SK-N-SH treated with all-trans-retinoic acid at 6 μM for 48 hours (cell line): ENCODE measurements at regions not wholly inside any gene's neighbourhood (a gene's known extent, or its start where the extent isn't known, plus 50 kb on each side); places are given as distances from the start of the nearest gene placed in this dataset.

ENCODE experiments used
- ATAC-seq: fragments of 200-7000 bp; cut with Tn5 transposase; 3 replicates; pipeline ENCODE4 v1.9.1; 2020; ENCODE audit warnings: mild to moderate bottlenecking, moderate library complexity
- ARNTL ChIP-seq: fragments of 450-650 bp; formaldehyde crosslinking; IDR thresholded peaks from 2 replicates; pipeline ENCODE4 v1.5.0; 2020; ENCODE audit warnings: low read depth, mild to moderate bottlenecking, moderate library complexity, borderline replicate concordance
- BACH2 ChIP-seq: fragments of 250-450 bp; sonication (Bioruptor Pico); IDR thresholded peaks from 2 replicates; pipeline ENCODE4 v1.9.0; 2021; ENCODE audit warnings: mild to moderate bottlenecking, borderline replicate concordance
- ESRRG ChIP-seq: fragments of 250-450 bp; sonication (Bioruptor Pico); IDR thresholded peaks from 2 replicates; pipeline ENCODE4 v1.6.1; 2021; ENCODE audit warnings: mild to moderate bottlenecking
- GLIS3 ChIP-seq: fragments of 250-450 bp; sonication (Bioruptor Pico); IDR thresholded peaks from 2 replicates; pipeline ENCODE4 v1.5.0; 2020; ENCODE audit warnings: mild to moderate bottlenecking, moderate library complexity
- ISL1 ChIP-seq: fragments of 250-450 bp; sonication (Bioruptor Pico); IDR thresholded peaks from 2 replicates; pipeline ENCODE4 v2.1.2; 2022; ENCODE audit warnings: mild to moderate bottlenecking, moderate library complexity
- OSR1 ChIP-seq: fragments of 250-450 bp; sonication (Bioruptor Pico); IDR thresholded peaks from 2 replicates; pipeline ENCODE4 v1.8.0; 2022; ENCODE audit warnings: moderate library complexity, mild to moderate bottlenecking, inconsistent platforms
- PPARA ChIP-seq: fragments of 250-450 bp; sonication (Bioruptor Pico); IDR thresholded peaks from 2 replicates; pipeline ENCODE4 v1.5.0; 2020; ENCODE audit warnings: mild to moderate bottlenecking, borderline replicate concordance
- RARB ChIP-seq: fragments of 250-450 bp; sonication (Bioruptor Pico); IDR thresholded peaks from 2 replicates; pipeline ENCODE4 v1.8.0; 2021; ENCODE audit warnings: mild to moderate bottlenecking, moderate library complexity
- SNAI2 ChIP-seq: fragments of 250-450 bp; sonication (Bioruptor Pico); IDR thresholded peaks from 2 replicates; pipeline ENCODE4 v1.5.0; 2020; ENCODE audit warnings: mild to moderate bottlenecking, moderate library complexity
- TCF4 ChIP-seq: fragments of 250-450 bp; sonication (Bioruptor Pico); IDR thresholded peaks from 2 replicates; pipeline ENCODE4 v1.8.0; 2021; ENCODE audit warnings: mild to moderate bottlenecking, moderate library complexity, borderline replicate concordance
- TOX ChIP-seq: fragments of 250-450 bp; sonication (Bioruptor Pico); IDR thresholded peaks from 2 replicates; pipeline ENCODE4 v1.8.0; 2021; ENCODE audit warnings: mild to moderate bottlenecking, moderate library complexity, borderline replicate concordance
- ZC3H10 ChIP-seq: fragments of 250-450 bp; sonication (Bioruptor Pico); IDR thresholded peaks from 2 replicates; pipeline ENCODE4 v1.5.1; 2021; ENCODE audit warnings: mild to moderate bottlenecking, moderate library complexity
- ZFP3 ChIP-seq: fragments of 250-450 bp; sonication (Bioruptor Pico); IDR thresholded peaks from 2 replicates; pipeline ENCODE4 v1.5.0; 2020; ENCODE audit warnings: mild to moderate bottlenecking, moderate library complexity
- ZFP30 ChIP-seq: fragments of 450-650 bp; formaldehyde crosslinking; IDR thresholded peaks from 2 replicates; pipeline ENCODE4 v1.5.0; 2022; ENCODE audit warnings: mild to moderate bottlenecking, moderate library complexity
- ZNF565 ChIP-seq: fragments of 450-650 bp; formaldehyde crosslinking; conservative IDR thresholded peaks from 2 replicates; pipeline ENCODE4 v1.5.0; 2020; ENCODE audit warnings: low read depth, mild to moderate bottlenecking, moderate library complexity
- ZNF8 ChIP-seq: fragments of 450-650 bp; formaldehyde crosslinking; IDR thresholded peaks from 2 replicates; pipeline ENCODE4 v1.5.0; 2020; ENCODE audit warnings: mild to moderate bottlenecking, moderate library complexity
- TF ChIP-seq, protein P1 (sequence below): fragments of 250-450 bp; sonication (Bioruptor Pico); IDR thresholded peaks from 2 replicates; pipeline ENCODE4 v1.5.0; 2020; ENCODE audit warnings: mild to moderate bottlenecking, moderate library complexity
- TF ChIP-seq, protein P2 (sequence below): fragments of 250-450 bp; sonication (Bioruptor Pico); IDR thresholded peaks from 2 replicates; pipeline ENCODE4 v1.5.1; 2021; ENCODE audit warnings: mild to moderate bottlenecking, moderate library complexity
- TF ChIP-seq, protein P3 (sequence below): fragments of 250-450 bp; sonication (Bioruptor Pico); IDR thresholded peaks from 2 replicates; pipeline ENCODE4 v1.5.1; 2020; ENCODE audit warnings: low read depth, mild to moderate bottlenecking, moderate library complexity
- TF ChIP-seq, protein P4 (sequence below): fragments of 250-450 bp; sonication (Bioruptor Pico); IDR thresholded peaks from 2 replicates; pipeline ENCODE4 v1.8.0; 2020; ENCODE audit warnings: mild to moderate bottlenecking, moderate library complexity, borderline replicate concordance
- TF ChIP-seq, protein P5 (sequence below): fragments of 250-450 bp; sonication (Bioruptor Pico); IDR thresholded peaks from 2 replicates; pipeline ENCODE4 v1.8.0; 2021; ENCODE audit warnings: low read depth, mild to moderate bottlenecking, moderate library complexity, borderline replicate concordance

DNA sequence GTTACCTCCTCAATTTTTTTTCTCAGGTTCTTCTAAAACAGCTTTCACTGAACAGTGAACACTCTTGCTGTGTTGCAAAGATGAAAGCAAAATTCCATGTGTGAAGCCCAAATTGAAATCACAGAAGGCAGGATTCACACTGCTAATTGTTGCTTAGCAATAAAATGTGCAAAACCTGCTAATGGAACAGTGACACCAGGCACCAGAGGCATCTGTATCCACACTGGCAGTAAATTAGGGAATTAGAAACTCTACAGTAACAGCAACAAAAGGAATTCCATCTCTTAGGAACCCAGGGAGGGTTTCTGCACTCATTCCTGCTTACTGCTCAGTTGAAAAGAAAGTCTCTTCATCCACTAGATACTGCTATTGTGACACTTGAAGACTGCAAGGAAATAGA lies 202.3 kb downstream of the GXYLT1 start:
- TF ChIP-seq ISL1 (CRISPR knock-in tag) (no peak), ARNTL (CRISPR knock-in tag) (no peak), SNAI2 (CRISPR knock-in tag) (no peak), ZNF8 (CRISPR knock-in tag) (no peak), ZNF565 (CRISPR knock-in tag) (no peak), ZC3H10 (CRISPR knock-in tag) (no peak), ESRRG (CRISPR knock-in tag) (no peak), PPARA (CRISPR knock-in tag) (no peak), ZFP3 (CRISPR knock-in tag) (no peak), GLIS3 (CRISPR knock-in tag) (no peak)
- TF ChIP-seq, protein P1, sequence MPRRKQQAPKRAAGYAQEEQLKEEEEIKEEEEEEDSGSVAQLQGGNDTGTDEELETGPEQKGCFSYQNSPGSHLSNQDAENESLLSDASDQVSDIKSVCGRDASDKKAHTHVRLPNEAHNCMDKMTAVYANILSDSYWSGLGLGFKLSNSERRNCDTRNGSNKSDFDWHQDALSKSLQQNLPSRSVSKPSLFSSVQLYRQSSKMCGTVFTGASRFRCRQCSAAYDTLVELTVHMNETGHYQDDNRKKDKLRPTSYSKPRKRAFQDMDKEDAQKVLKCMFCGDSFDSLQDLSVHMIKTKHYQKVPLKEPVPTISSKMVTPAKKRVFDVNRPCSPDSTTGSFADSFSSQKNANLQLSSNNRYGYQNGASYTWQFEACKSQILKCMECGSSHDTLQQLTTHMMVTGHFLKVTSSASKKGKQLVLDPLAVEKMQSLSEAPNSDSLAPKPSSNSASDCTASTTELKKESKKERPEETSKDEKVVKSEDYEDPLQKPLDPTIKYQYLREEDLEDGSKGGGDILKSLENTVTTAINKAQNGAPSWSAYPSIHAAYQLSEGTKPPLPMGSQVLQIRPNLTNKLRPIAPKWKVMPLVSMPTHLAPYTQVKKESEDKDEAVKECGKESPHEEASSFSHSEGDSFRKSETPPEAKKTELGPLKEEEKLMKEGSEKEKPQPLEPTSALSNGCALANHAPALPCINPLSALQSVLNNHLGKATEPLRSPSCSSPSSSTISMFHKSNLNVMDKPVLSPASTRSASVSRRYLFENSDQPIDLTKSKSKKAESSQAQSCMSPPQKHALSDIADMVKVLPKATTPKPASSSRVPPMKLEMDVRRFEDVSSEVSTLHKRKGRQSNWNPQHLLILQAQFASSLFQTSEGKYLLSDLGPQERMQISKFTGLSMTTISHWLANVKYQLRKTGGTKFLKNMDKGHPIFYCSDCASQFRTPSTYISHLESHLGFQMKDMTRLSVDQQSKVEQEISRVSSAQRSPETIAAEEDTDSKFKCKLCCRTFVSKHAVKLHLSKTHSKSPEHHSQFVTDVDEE (CRISPR knock-in tag) = no peak
- TF ChIP-seq, protein P2, sequence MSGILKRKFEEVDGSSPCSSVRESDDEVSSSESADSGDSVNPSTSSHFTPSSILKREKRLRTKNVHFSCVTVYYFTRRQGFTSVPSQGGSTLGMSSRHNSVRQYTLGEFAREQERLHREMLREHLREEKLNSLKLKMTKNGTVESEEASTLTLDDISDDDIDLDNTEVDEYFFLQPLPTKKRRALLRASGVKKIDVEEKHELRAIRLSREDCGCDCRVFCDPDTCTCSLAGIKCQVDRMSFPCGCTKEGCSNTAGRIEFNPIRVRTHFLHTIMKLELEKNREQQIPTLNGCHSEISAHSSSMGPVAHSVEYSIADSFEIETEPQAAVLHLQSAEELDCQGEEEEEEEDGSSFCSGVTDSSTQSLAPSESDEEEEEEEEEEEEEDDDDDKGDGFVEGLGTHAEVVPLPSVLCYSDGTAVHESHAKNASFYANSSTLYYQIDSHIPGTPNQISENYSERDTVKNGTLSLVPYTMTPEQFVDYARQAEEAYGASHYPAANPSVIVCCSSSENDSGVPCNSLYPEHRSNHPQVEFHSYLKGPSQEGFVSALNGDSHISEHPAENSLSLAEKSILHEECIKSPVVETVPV (CRISPR knock-in tag) = no peak
- TF ChIP-seq, protein P3, sequence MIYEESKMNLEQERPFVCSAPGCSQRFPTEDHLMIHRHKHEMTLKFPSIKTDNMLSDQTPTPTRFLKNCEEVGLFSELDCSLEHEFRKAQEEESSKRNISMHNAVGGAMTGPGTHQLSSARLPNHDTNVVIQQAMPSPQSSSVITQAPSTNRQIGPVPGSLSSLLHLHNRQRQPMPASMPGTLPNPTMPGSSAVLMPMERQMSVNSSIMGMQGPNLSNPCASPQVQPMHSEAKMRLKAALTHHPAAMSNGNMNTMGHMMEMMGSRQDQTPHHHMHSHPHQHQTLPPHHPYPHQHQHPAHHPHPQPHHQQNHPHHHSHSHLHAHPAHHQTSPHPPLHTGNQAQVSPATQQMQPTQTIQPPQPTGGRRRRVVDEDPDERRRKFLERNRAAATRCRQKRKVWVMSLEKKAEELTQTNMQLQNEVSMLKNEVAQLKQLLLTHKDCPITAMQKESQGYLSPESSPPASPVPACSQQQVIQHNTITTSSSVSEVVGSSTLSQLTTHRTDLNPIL (CRISPR knock-in tag) = no peak
- ATAC-seq = no peak

DNA sequence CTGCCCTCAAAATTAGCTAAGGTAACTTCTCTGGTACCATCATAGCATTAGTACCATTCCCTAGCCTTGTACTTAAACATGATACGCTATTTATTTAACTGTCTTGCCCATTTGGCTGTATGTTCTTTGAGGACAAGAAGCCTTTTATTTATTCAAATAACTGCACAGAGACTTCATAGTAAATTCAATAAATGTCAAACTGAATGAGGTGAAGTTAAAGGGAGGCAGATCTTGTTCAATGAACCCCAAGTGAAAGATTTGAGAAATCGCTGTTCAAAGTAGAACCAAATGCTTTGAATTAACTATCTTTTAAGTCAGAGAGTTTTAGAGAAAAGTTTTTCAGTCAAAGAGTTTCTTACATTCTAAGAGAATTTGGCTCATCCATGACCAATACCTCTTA lies 203.6 kb downstream of the GXYLT1 start:
- TF ChIP-seq BACH2 (CRISPR knock-in tag) (no peak), TCF4 (CRISPR knock-in tag) (no peak), ZNF8 (CRISPR knock-in tag) (no peak), ARNTL (CRISPR knock-in tag) (no peak), ESRRG (CRISPR knock-in tag) (no peak), OSR1 (CRISPR knock-in tag) (no peak), RARB (CRISPR knock-in tag) (no peak), ZC3H10 (CRISPR knock-in tag) (no peak), ZNF565 (CRISPR knock-in tag) (no peak), ISL1 (CRISPR knock-in tag) (no peak), ZFP3 (CRISPR knock-in tag) (no peak), TOX (CRISPR knock-in tag) (no peak), ZFP30 (CRISPR knock-in tag) (no peak), PPARA (CRISPR knock-in tag) (no peak)
- TF ChIP-seq, protein P1 (CRISPR knock-in tag) = no peak
- TF ChIP-seq, protein P4, sequence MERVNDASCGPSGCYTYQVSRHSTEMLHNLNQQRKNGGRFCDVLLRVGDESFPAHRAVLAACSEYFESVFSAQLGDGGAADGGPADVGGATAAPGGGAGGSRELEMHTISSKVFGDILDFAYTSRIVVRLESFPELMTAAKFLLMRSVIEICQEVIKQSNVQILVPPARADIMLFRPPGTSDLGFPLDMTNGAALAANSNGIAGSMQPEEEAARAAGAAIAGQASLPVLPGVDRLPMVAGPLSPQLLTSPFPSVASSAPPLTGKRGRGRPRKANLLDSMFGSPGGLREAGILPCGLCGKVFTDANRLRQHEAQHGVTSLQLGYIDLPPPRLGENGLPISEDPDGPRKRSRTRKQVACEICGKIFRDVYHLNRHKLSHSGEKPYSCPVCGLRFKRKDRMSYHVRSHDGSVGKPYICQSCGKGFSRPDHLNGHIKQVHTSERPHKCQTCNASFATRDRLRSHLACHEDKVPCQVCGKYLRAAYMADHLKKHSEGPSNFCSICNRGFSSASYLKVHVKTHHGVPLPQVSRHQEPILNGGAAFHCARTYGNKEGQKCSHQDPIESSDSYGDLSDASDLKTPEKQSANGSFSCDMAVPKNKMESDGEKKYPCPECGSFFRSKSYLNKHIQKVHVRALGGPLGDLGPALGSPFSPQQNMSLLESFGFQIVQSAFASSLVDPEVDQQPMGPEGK (CRISPR knock-in tag) = no peak
- TF ChIP-seq, protein P3 (CRISPR knock-in tag) = no peak
- TF ChIP-seq, protein P5, sequence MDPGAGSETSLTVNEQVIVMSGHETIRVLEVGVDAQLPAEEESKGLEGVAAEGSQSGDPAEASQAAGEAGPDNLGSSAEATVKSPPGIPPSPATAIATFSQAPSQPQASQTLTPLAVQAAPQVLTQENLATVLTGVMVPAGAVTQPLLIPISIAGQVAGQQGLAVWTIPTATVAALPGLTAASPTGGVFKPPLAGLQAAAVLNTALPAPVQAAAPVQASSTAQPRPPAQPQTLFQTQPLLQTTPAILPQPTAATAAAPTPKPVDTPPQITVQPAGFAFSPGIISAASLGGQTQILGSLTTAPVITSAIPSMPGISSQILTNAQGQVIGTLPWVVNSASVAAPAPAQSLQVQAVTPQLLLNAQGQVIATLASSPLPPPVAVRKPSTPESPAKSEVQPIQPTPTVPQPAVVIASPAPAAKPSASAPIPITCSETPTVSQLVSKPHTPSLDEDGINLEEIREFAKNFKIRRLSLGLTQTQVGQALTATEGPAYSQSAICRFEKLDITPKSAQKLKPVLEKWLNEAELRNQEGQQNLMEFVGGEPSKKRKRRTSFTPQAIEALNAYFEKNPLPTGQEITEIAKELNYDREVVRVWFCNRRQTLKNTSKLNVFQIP (CRISPR knock-in tag) = no peak
- TF ChIP-seq, all 23 proteins: peak for 0
- no peak for ATAC-seq
